Natural killer cell (primary cell): ENCODE measurements at regions not wholly inside any gene's neighbourhood (a gene's known extent, or its start where the extent isn't known, plus 50 kb on each side); places are given as distances from the start of the nearest gene placed in this dataset.

Source experiments
- ATAC-seq, 3 donors: fragments of 150-1000 bp in 2 of 3; fragments of 200-7000 bp in 1 of 3; cut with Tn5 transposase; 1 replicate in 1 of 3; 2 replicates in 2 of 3; pipeline ENCODE4 v1.10.0; 2021; ENCODE audit warnings: mild to moderate bottlenecking in 2 of 3, moderate library complexity in 2 of 3
- DNase-seq, 2 donors: peaks; one replicate each; pipeline versions ENCODE4 v3.0.0 to v3.0.0-alpha.2; 2013 to 2021; ENCODE audit warnings: mixed read lengths in 1 of 2
- H3K27ac ChIP-seq: one replicate; pipeline ENCODE4 v1.5.1; 2013; ENCODE audit warnings: mild to moderate bottlenecking, low read length
- H3K27me3 ChIP-seq: one replicate; pipeline ENCODE4 v1.6.1; 2013; ENCODE audit warnings: low read length; ENCODE audit not compliant: control insufficient read depth, insufficient read depth
- H3K36me3 ChIP-seq: one replicate; pipeline ENCODE4 v1.6.1; 2013; ENCODE audit warnings: low read length; ENCODE audit not compliant: control insufficient read depth, insufficient read depth
- H3K4me1 ChIP-seq: one replicate; pipeline ENCODE4 v1.6.1; 2013; ENCODE audit warnings: low read length; ENCODE audit not compliant: control insufficient read depth, insufficient read depth
- H3K4me3 ChIP-seq: one replicate; pipeline ENCODE4 v1.5.1; 2013; ENCODE audit warnings: low read length
- H3K9me3 ChIP-seq: one replicate; pipeline ENCODE4 v1.6.1; 2013; ENCODE audit warnings: low read length; ENCODE audit not compliant: control insufficient read depth, insufficient read depth
- H3K27ac Mint-ChIP-seq, 2 donors: one replicate each; pipeline ENCODE4 v1.8.0; 2022; ENCODE audit warnings: mild to moderate bottlenecking in 2 of 2, mixed read lengths in 2 of 2, moderate library complexity in 1 of 2
- H3K27me3 Mint-ChIP-seq, 2 donors: one replicate each; pipeline ENCODE4 v1.8.0; 2022; ENCODE audit warnings: low read depth in 2 of 2, mixed read lengths in 2 of 2
- H3K36me3 Mint-ChIP-seq: one replicate; pipeline ENCODE4 v1.8.0; 2022; ENCODE audit warnings: mixed read lengths
- H3K4me1 Mint-ChIP-seq, 2 donors: one replicate each; pipeline ENCODE4 v1.8.0; 2022; ENCODE audit warnings: mixed read lengths in 2 of 2
- H3K4me3 Mint-ChIP-seq: one replicate; pipeline ENCODE4 v1.8.0; 2022; ENCODE audit warnings: mild to moderate bottlenecking, moderate library complexity, mixed read lengths
- H3K9me3 Mint-ChIP-seq, 2 donors: one replicate each; pipeline ENCODE4 v1.8.0; 2022; ENCODE audit warnings: mixed read lengths in 2 of 2
- CTCF ChIP-seq: fragments of 200-600 bp; IDR thresholded peaks from one replicate; pipeline ENCODE4 v1.8.0; 2022; ENCODE audit warnings: antibody characterized with exemption
- WGBS: methylation state at CpG from one replicate; pipeline ENCODE4 v1.1.7; 2013; ENCODE audit warnings: missing lambda C conversion rate; ENCODE audit not compliant: insufficient coverage; 5-methylcytosine and 5-hydroxymethylcytosine counted together
- intact Hi-C: fragments of 100-400 bp; cut with micrococcal nuclease; formaldehyde crosslinking; loops from one replicate; pipeline ENCODE4 v1.14.2; 2022

- no peak overlapping the region for H3K27ac ChIP-seq
- no peaks in the 10 kb centered on the region for H3K36me3 ChIP-seq
- Mint-ChIP-seq H3K27ac (no peak overlapping the region), H3K36me3 (no peaks in the 10 kb centered on the region), H3K4me1 (no peaks in the 10 kb centered on the region), H3K9me3 (peaks cover 0 to 8% of the 10 kb centered on the region in 2 donors), H3K27me3 (no peaks in the 10 kb centered on the region), H3K4me3 (no peak overlapping the region)
- H3K27me3 ChIP-seq, result no peaks in the 10 kb centered on the region
- H3K4me3 ChIP-seq, result no peak overlapping the region
- WGBS, result 89% methylated on average over 2 of the region's 3 CpGs
- intact Hi-C loops, result no loop called here
- no peak for TF ChIP-seq CTCF
- H3K9me3 ChIP-seq, result no peaks in the 10 kb centered on the region
- H3K4me1 ChIP-seq, result no peaks in the 10 kb centered on the region
- no peak for ATAC-seq
- no peak for DNase-seq
Observed at GRCh38 chrY:15775880-15776279, 1251.6 kb downstream of the NLGN4Y start.

- no peaks in the 10 kb centered on the region for H3K9me3 ChIP-seq
- peaks cover 0 to 3% of the 10 kb centered on the region in 2 donors for H3K9me3 Mint-ChIP-seq
- no peak for TF ChIP-seq CTCF
Observed at GRCh38 chrY:15779891-15780290, 1255.6 kb downstream of the NLGN4Y start.

GRCh38 chrY:15800021-15800420 lies 1275.7 kb downstream of the NLGN4Y start:
- H3K27me3 Mint-ChIP-seq, result no peaks in the 10 kb centered on the region
- ATAC-seq, result no peak
- Histone ChIP-seq H3K4me3 (no peak overlapping the region), H3K27ac (no peak overlapping the region), H3K4me1 (no peaks in the 10 kb centered on the region), H3K9me3 (no peaks in the 10 kb centered on the region), H3K36me3 (no peaks in the 10 kb centered on the region), H3K27me3 (no peaks in the 10 kb centered on the region)
- no peak overlapping the region for H3K4me3 Mint-ChIP-seq
- DNase-seq, result no peak
- H3K36me3 Mint-ChIP-seq, result no peaks in the 10 kb centered on the region
- no peak for TF ChIP-seq CTCF
- H3K4me1 Mint-ChIP-seq, result no peaks in the 10 kb centered on the region
- peaks cover 0 to 6% of the 10 kb centered on the region in 2 donors for H3K9me3 Mint-ChIP-seq
- intact Hi-C loops, result no loop called here
- 50% methylated on average over 1 of the region's 3 CpGs for WGBS
- no peak overlapping the region for H3K27ac Mint-ChIP-seq

More at GRCh38 chrY:15779891-15780290, 1255.6 kb downstream of the NLGN4Y start:
- Histone ChIP-seq H3K4me3 (no peak overlapping the region), H3K27me3 (no peaks in the 10 kb centered on the region), H3K4me1 (no peaks in the 10 kb centered on the region), H3K27ac (no peak overlapping the region), H3K36me3 (no peaks in the 10 kb centered on the region)
- no peaks in the 10 kb centered on the region for H3K27me3 Mint-ChIP-seq
- no peak overlapping the region for H3K4me3 Mint-ChIP-seq
- no peaks in the 10 kb centered on the region for H3K36me3 Mint-ChIP-seq
- intact Hi-C loops, result no loop called here
- no peak overlapping the region for H3K27ac Mint-ChIP-seq
- DNase-seq (no peak), ATAC-seq (no peak)
- no peaks in the 10 kb centered on the region for H3K4me1 Mint-ChIP-seq

- Histone ChIP-seq H3K9me3 (no peaks in the 10 kb centered on the region), H3K27ac (no peak overlapping the region)
- H3K36me3 Mint-ChIP-seq, result no peaks in the 10 kb centered on the region
Observed at GRCh38 chrY:15805985-15806384, 1281.7 kb downstream of the NLGN4Y start.

More at GRCh38 chrY:15805985-15806384, 1281.7 kb downstream of the NLGN4Y start:
- H3K9me3 Mint-ChIP-seq, result peaks cover 0 to 5% of the 10 kb centered on the region in 2 donors
- H3K27me3 Mint-ChIP-seq, result no peaks in the 10 kb centered on the region
- H3K27me3 ChIP-seq, result no peaks in the 10 kb centered on the region
- H3K36me3 ChIP-seq, result no peaks in the 10 kb centered on the region
- H3K4me1 Mint-ChIP-seq, result no peaks in the 10 kb centered on the region
- no peaks in the 10 kb centered on the region for H3K4me1 ChIP-seq
- no peak overlapping the region for H3K4me3 Mint-ChIP-seq
- intact Hi-C loops, result no loop called here
- ATAC-seq (no peak), DNase-seq (no peak)
- no peak for TF ChIP-seq CTCF
- no peak overlapping the region for H3K27ac Mint-ChIP-seq
- H3K4me3 ChIP-seq, result no peak overlapping the region
